Heart right ventricle (tissue), 16 donors: ENCODE measurements at regions not wholly inside any gene's neighbourhood (a gene's known extent, or its start where the extent isn't known, plus 50 kb on each side); places are given as distances from the start of the nearest gene placed in this dataset.

Experiments used
- ATAC-seq, 8 donors: fragments of 200-7000 bp; cut with Tn5 transposase; one replicate each; pipeline ENCODE4 v1.9.1; 2020; ENCODE audit warnings: mild to moderate bottlenecking in 8 of 8, moderate library complexity in 8 of 8, moderate number of reproducible peaks in 1 of 8
- DNase-seq, 2 donors: peaks; one replicate each; pipeline ENCODE4 v3.0.0-alpha.2; 2020
- H3K27ac ChIP-seq, 10 donors: fragments of 200-600 bp; sonication (generic) in 2 of 10; one replicate each; pipeline versions ENCODE4 v1.5.0 to v1.8.0; 2020 to 2022; ENCODE audit warnings: mild to moderate bottlenecking in 3 of 10
- H3K27me3 ChIP-seq, 7 donors: fragments of 200-600 bp; one replicate each; pipeline ENCODE4 v1.8.0; 2021 to 2022; ENCODE audit warnings: mild to moderate bottlenecking in 2 of 7
- H3K36me3 ChIP-seq, 9 donors: fragments of 200-600 bp; sonication (generic) in 1 of 9; one replicate each; pipeline versions ENCODE4 v1.5.0 to v1.8.0; 2020 to 2022; ENCODE audit warnings: mild to moderate bottlenecking in 2 of 9
- H3K4me1 ChIP-seq, 9 donors: fragments of 200-600 bp; sonication (generic) in 1 of 9; one replicate each; pipeline versions ENCODE4 v1.5.0 to v1.8.0; 2020 to 2022; ENCODE audit warnings: mild to moderate bottlenecking in 4 of 9
- H3K4me3 ChIP-seq, 10 donors: fragments of 200-600 bp; sonication (generic) in 2 of 10; one replicate each; pipeline versions ENCODE4 v1.5.0 to v1.8.0; 2020 to 2022; ENCODE audit warnings: mild to moderate bottlenecking in 7 of 10, moderate library complexity in 2 of 10
- H3K9me3 ChIP-seq, 11 donors: fragments of 200-600 bp in 10 of 11; sonication (generic) in 2 of 11; one replicate each; pipeline versions ENCODE4 v1.5.0 to v1.8.0; 2013 to 2022; ENCODE audit warnings: mild to moderate bottlenecking in 2 of 11, control low read depth in 1 of 11, moderate library complexity in 1 of 11
- WGBS, 2 donors: extraction: QIAGEN DNeasy Blood & Tissue Kit; methylation state at CpG; one replicate each; pipeline ENCODE4 v1.1.7; 2013; ENCODE audit warnings: inconsistent platforms in 1 of 2; 5-methylcytosine and 5-hydroxymethylcytosine counted together
- intact Hi-C, 10 donors: fragments of 100-400 bp; cut with DNase I; formaldehyde crosslinking; loops; one replicate each; pipeline versions ENCODE4 v1.11.1 to v1.14.2; 2022
- TF ChIP-seq, protein P1 (sequence below), 9 donors: fragments of 200-600 bp; sonication (generic) in 2 of 9; IDR thresholded peaks; one replicate each; pipeline versions ENCODE4 v1.5.0 to v1.8.0; 2021 to 2022; ENCODE audit warnings: antibody characterized with exemption in 9 of 9, mild to moderate bottlenecking in 5 of 9, moderate library complexity in 1 of 9
- donor health status: Arrhythmogenic right ventricular cardiomyopathy.
- donor health status: ischemic (EF 13 %, LVEDD 7.1; RV severe dilation, severe dysfunction).
- donor health status: healthy with polysubstance abuse.
- donor health status: DM: no; HTN: yes; CAD: no.
- donor health status: DM: no; HTN: no; CAD: no.
- donor health status: ischemic (EF 25% LVEDD 6.9; RV normal size, moderate dysfunction).
- donor health status: ischemic (EF 25% LVEDD 5.7; RV mildly dilated, moderate dysfunction).
- donor health status: healthy.
- donor health status: DM: yes; HTN: yes; CAD: no.
- donor health status: Ischemic cardiomyopathy.
- donor health status: ischemic (EF 35%, LVEDD 5.7; RV mildly dilated, moderate dysfunction).
- donor health status: nonischemic (EF 11% LVEDD 7.7; RV severe dilation, severe dysfunction).
- donor health status: DM: yes; HTN: yes; CAD: no.
- donor health status: PGD.
- donor health status: ischemic (EF 29% LVEDD 5.4; RV normal size, mild dysfunction).
- donor health status: nonischemic (EF 23%, LVEDD 6.1; RV moderate dilation, normal function).

DNA sequence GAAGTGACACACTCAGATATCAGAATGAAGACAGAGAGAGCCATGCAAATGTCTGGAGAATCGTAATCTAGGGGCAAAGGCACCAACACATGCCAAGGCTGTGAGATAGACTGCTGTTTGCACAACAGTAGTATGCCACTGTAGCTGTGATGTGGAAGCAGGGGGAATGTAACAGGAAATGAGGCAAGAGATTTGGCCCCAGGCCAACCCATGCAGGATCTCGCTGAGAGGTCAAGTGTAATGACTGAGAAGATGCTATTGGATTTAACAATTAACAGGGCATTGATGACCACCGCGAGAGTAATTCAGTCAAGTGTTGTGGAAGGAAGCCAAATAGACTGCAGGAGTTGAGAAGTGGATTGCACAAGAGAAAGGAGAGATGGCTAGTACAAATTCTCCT, 107.3 kb upstream of the ST6GALNAC5 start:
- 59 to 64% methylated on average over 4 of the region's 4 CpGs for WGBS, 2 donors

DNA sequence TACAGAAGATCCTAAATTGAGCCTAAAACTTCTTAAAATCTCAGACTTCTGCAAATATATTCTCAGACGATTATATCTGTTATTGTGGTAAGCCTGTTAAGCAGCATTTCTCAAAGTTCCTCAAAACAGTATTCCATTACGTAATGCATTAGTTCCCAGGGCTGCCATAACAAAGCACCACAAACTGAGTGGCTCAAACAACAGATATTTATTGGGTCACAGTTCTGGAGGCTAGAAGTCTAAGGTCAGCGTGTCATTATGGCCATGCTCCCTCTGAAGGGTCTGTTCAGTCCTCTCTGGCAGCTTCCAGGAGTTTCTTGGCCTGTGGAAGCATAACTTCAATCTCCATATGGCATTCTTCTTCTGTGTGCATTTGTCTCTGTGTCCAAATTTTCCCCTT, 103.5 kb upstream of the ST6GALNAC5 start:
- TF ChIP-seq, protein P1, sequence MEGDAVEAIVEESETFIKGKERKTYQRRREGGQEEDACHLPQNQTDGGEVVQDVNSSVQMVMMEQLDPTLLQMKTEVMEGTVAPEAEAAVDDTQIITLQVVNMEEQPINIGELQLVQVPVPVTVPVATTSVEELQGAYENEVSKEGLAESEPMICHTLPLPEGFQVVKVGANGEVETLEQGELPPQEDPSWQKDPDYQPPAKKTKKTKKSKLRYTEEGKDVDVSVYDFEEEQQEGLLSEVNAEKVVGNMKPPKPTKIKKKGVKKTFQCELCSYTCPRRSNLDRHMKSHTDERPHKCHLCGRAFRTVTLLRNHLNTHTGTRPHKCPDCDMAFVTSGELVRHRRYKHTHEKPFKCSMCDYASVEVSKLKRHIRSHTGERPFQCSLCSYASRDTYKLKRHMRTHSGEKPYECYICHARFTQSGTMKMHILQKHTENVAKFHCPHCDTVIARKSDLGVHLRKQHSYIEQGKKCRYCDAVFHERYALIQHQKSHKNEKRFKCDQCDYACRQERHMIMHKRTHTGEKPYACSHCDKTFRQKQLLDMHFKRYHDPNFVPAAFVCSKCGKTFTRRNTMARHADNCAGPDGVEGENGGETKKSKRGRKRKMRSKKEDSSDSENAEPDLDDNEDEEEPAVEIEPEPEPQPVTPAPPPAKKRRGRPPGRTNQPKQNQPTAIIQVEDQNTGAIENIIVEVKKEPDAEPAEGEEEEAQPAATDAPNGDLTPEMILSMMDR (IDR thresholded peaks at IDR 0.05), result no peak
- no peaks in the 10 kb centered on the region for H3K9me3 ChIP-seq
- H3K27ac ChIP-seq, result no peak overlapping the region
- peaks cover 0 to 16% (median 4%) of the 10 kb centered on the region in 7 donors for H3K27me3 ChIP-seq
- WGBS, 2 donors, result 75 to 82% methylated on average over 3 of the region's 3 CpGs
- DNase-seq, result no peak
- peaks cover 0 to 8% (median 0%) of the 10 kb centered on the region in 9 donors for H3K4me1 ChIP-seq
- H3K36me3 ChIP-seq, result no peaks in the 10 kb centered on the region
- no peak overlapping the region for H3K4me3 ChIP-seq
- ATAC-seq, result no peak
- intact Hi-C loops, result no loop called here

More for the DNA sequence above, 107.3 kb upstream of the ST6GALNAC5 start:
- H3K4me3 ChIP-seq, result no peak overlapping the region
- intact Hi-C loops, result no loop called here
- ATAC-seq (peak in 1 of 8 donors; percentile 50), DNase-seq (no peak)
- H3K27me3 ChIP-seq, result peaks cover 0 to 3% (median 0%) of the 10 kb centered on the region in 7 donors
- TF ChIP-seq, protein P1 (IDR thresholded peaks at IDR 0.05), result no peak
- H3K4me1 ChIP-seq, result peaks cover 0 to 3% (median 0%) of the 10 kb centered on the region in 9 donors
- H3K27ac ChIP-seq, result no peak overlapping the region
- no peaks in the 10 kb centered on the region for H3K9me3 ChIP-seq
- no peaks in the 10 kb centered on the region for H3K36me3 ChIP-seq

DNA sequence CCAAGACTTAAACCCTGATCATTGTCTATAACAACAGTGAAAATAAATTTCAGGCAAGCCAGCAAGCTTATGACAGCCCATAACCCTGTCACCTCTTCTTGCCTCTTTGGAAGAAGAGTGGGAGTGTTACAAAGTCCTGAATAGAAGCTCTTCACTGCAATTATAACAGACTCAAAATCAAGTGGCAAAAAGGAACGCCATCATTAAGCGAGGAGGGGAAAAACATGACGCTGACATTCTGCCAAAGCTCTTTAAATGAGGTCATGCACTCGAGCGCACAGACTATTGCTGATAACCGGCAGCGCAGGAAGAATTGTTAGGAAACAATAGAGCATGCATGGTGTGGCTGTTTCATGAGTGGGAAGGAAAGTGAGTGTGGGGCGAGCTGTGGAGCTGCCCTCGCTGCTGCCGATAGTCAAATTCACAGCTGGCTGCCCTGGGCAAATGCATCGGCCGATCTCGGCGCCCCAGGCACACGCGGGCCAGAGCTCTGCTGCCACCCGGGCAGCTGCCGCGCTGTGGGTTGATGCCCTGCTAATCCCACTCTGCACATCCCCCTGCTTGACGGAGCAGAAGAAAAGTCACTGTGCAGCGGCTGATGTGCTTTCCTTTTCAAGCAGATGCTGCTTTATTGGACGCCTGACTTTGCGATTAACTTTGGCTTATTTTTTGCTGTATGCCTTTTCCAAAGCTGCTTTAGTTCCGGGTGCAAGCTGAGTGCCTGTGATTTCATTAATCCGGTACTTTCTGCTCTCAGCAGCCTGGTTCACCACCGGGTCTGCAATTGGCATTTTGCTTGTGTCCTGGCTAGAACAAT, 102.4 kb upstream of the ST6GALNAC5 start:
- no peaks in the 10 kb centered on the region for H3K36me3 ChIP-seq
- peaks cover 0 to 8% (median 0%) of the 10 kb centered on the region in 9 donors for H3K4me1 ChIP-seq
- DNase-seq, result peak; percentile 11 to 13
- no peak overlapping the region for H3K27ac ChIP-seq
- TF ChIP-seq, protein P1 (IDR thresholded peaks at IDR 0.05), result no peak
- WGBS, 2 donors, result 23% methylated on average over 26 of the region's 26 CpGs
- intact Hi-C loops, result no loop called here
- no peaks in the 10 kb centered on the region for H3K9me3 ChIP-seq
- H3K4me3 ChIP-seq, result peak overlapping the region in 9 of 10 donors; percentile 14 to 51 (median 45)
- peak in 6 of 8 donors; percentile 28 to 82 (median 58) for ATAC-seq
- H3K27me3 ChIP-seq, result peaks cover 0 to 18% (median 4%) of the 10 kb centered on the region in 7 donors

DNA sequence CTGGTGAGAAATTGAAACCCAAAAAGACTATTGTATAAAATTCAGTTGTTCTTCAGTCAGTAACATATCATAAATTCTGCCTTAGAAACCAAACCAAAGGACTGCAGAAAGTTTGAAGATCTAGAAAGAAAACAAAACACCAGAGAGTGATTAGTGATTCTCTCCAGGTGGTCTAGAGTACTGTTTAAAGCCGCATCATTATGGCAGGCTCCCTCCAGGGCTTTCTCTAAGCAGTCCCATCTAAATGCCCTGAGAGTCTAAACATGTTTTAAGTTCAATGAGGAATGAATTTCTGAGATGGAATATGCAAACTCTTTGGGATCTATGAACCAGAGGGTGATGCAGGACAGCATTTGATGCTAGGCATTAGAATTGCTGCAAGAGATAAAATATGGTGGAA, 100.9 kb upstream of the ST6GALNAC5 start:
- no peak overlapping the region for H3K4me3 ChIP-seq
- no peak for ATAC-seq
- intact Hi-C loops, result no loop called here
- H3K4me1 ChIP-seq, result peaks cover 0 to 8% (median 0%) of the 10 kb centered on the region in 9 donors
- H3K27me3 ChIP-seq, result peaks cover 0 to 18% (median 4%) of the 10 kb centered on the region in 7 donors
- DNase-seq, result no peak
- TF ChIP-seq, protein P1 (IDR thresholded peaks at IDR 0.05), result no peak
- no peaks in the 10 kb centered on the region for H3K9me3 ChIP-seq
- H3K27ac ChIP-seq, result no peak overlapping the region
- no peaks in the 10 kb centered on the region for H3K36me3 ChIP-seq
- 88 to 95% methylated on average over 1 of the region's 1 CpG for WGBS, 2 donors
